Osteoblast (primary cell): ENCODE measurements at regions not wholly inside any gene's neighbourhood (a gene's known extent, or its start where the extent isn't known, plus 50 kb on each side); places are given as distances from the start of the nearest gene placed in this dataset.

Source experiments
- DNase-seq: peaks from one replicate; pipeline ENCODE4 v3.0.0; 2011; ENCODE audit warnings: low spot score, mixed read lengths; ENCODE audit not compliant: insufficient read length; ENCODE audit errors: missing footprints
- H2AFZ ChIP-seq: 2 replicates; pipeline ENCODE4 v1.6.0; 2011; ENCODE audit warnings: mild to moderate bottlenecking, low read length
- H3K27ac ChIP-seq: 2 replicates; pipeline ENCODE4 v1.5.1; 2011; ENCODE audit warnings: mild to moderate bottlenecking, low read depth, low read length, moderate library complexity
- H3K27me3 ChIP-seq: 2 replicates; pipeline ENCODE4 v1.6.0; 2012; ENCODE audit warnings: mild to moderate bottlenecking, control low read depth, inconsistent platforms, low read length, moderate library complexity; ENCODE audit not compliant: insufficient read depth
- H3K36me3 ChIP-seq: 2 replicates; pipeline ENCODE4 v1.5.1; 2011; ENCODE audit warnings: mild to moderate bottlenecking, low read length, control low read depth, moderate library complexity; ENCODE audit not compliant: insufficient read depth
- H3K4me1 ChIP-seq: 2 replicates; pipeline ENCODE4 v1.5.1; 2011; ENCODE audit warnings: mild to moderate bottlenecking, low read length, control low read depth, moderate library complexity; ENCODE audit not compliant: insufficient read depth
- H3K4me2 ChIP-seq: 2 replicates; pipeline ENCODE4 v1.6.0; 2011; ENCODE audit warnings: mild to moderate bottlenecking, low read length; ENCODE audit not compliant: insufficient read depth
- H3K4me3 ChIP-seq: fragments of 200-600 bp; sonication (generic); 3 replicates; pipeline ENCODE4 v1.5.1; 2012; ENCODE audit warnings: mild to moderate bottlenecking, low read length, inconsistent platforms; ENCODE audit not compliant: insufficient read depth
- H3K79me2 ChIP-seq: 2 replicates; pipeline ENCODE4 v1.6.0; 2012; ENCODE audit warnings: mild to moderate bottlenecking, low read length, control low read depth, inconsistent platforms; ENCODE audit not compliant: insufficient read depth
- H3K9me3 ChIP-seq: 2 replicates; pipeline ENCODE4 v1.5.1; 2011; ENCODE audit warnings: low read depth, low read length, control low read depth
- H4K20me1 ChIP-seq: 2 replicates; pipeline ENCODE4 v1.6.0; 2012; ENCODE audit warnings: mild to moderate bottlenecking, low read length, control low read depth; ENCODE audit not compliant: insufficient read depth
- CTCF ChIP-seq: IDR thresholded peaks from 2 replicates; pipeline ENCODE4 v1.5.1; 2011; ENCODE audit warnings: mild to moderate bottlenecking, low read depth, low read length, moderate library complexity; ENCODE audit errors: extremely low read depth

- TF ChIP-seq CTCF, result no peak
Measured at GRCh38 chr20:24144371-24144770, 155.8 kb upstream of the GGTLC1 start.

GRCh38 chr20:24141111-24141510 is 152.5 kb upstream of the GGTLC1 start:
- no peak overlapping the region for H2AFZ ChIP-seq
- no peak overlapping the region for H3K4me2 ChIP-seq
- no peaks in the 10 kb centered on the region for H4K20me1 ChIP-seq
- H3K4me3 ChIP-seq, result no peak overlapping the region
- TF ChIP-seq CTCF, result no peak
- no peak for DNase-seq
- no peaks in the 10 kb centered on the region for H3K27me3 ChIP-seq
- peaks cover 8% of the 10 kb centered on the region for H3K9me3 ChIP-seq
- H3K4me1 ChIP-seq, result no peaks in the 10 kb centered on the region
- no peaks in the 10 kb centered on the region for H3K36me3 ChIP-seq
- no peak overlapping the region for H3K27ac ChIP-seq
- H3K79me2 ChIP-seq, result no peaks in the 10 kb centered on the region

More at GRCh38 chr20:24144371-24144770, 155.8 kb upstream of the GGTLC1 start:
- H3K9me3 ChIP-seq, result peaks cover 8% of the 10 kb centered on the region
- H3K36me3 ChIP-seq, result no peaks in the 10 kb centered on the region
- no peaks in the 10 kb centered on the region for H4K20me1 ChIP-seq
- H3K27ac ChIP-seq, result no peak overlapping the region
- no peak overlapping the region for H2AFZ ChIP-seq
- peaks cover 3% of the 10 kb centered on the region for H3K4me1 ChIP-seq
- H3K79me2 ChIP-seq, result no peaks in the 10 kb centered on the region
- DNase-seq, result no peak
- H3K27me3 ChIP-seq, result no peaks in the 10 kb centered on the region
- H3K4me2 ChIP-seq, result no peak overlapping the region
- no peak overlapping the region for H3K4me3 ChIP-seq

- H3K4me3 ChIP-seq, result no peak overlapping the region
- no peak overlapping the region for H3K27ac ChIP-seq
- no peaks in the 10 kb centered on the region for H3K4me1 ChIP-seq
- H3K27me3 ChIP-seq, result no peaks in the 10 kb centered on the region
- no peak overlapping the region for H2AFZ ChIP-seq
- H3K36me3 ChIP-seq, result no peaks in the 10 kb centered on the region
- H4K20me1 ChIP-seq, result no peaks in the 10 kb centered on the region
- H3K9me3 ChIP-seq, result peaks cover 8% of the 10 kb centered on the region
- TF ChIP-seq CTCF, result no peak
- no peak for DNase-seq
- H3K4me2 ChIP-seq, result no peak overlapping the region
- no peaks in the 10 kb centered on the region for H3K79me2 ChIP-seq
Measured at GRCh38 chr20:24139846-24140245, 151.3 kb upstream of the GGTLC1 start.

- DNase-seq, result no peak
- no peaks in the 10 kb centered on the region for H3K4me1 ChIP-seq
- H3K27me3 ChIP-seq, result no peaks in the 10 kb centered on the region
- H4K20me1 ChIP-seq, result no peaks in the 10 kb centered on the region
- H3K27ac ChIP-seq, result no peak overlapping the region
- H3K4me3 ChIP-seq, result no peak overlapping the region
- no peak for TF ChIP-seq CTCF
- no peak overlapping the region for H3K4me2 ChIP-seq
- no peaks in the 10 kb centered on the region for H3K79me2 ChIP-seq
- no peak overlapping the region for H2AFZ ChIP-seq
- H3K36me3 ChIP-seq, result no peaks in the 10 kb centered on the region
- H3K9me3 ChIP-seq, result peaks cover 8% of the 10 kb centered on the region
Measured at GRCh38 chr20:24138951-24139350, 150.4 kb upstream of the GGTLC1 start.
